GM12878 (cell line): ENCODE measurements at regions not wholly inside any gene's neighbourhood (a gene's known extent, or its start where the extent isn't known, plus 50 kb on each side); places are given as distances from the start of the nearest gene placed in this dataset.

Source experiments
- ATAC-seq: fragments of 200-7000 bp; cut with Tn5 transposase; 3 replicates; pipeline ENCODE4 v1.9.1; 2020; ENCODE audit warnings: mild to moderate bottlenecking, moderate library complexity
- BruUV-seq: library from RNA; stranded (reverse); fragments of 400-500 nt; replicated peaks from 2 replicates; lab custom pipeline; 2021; lab: Mats Ljungman, UMichigan
- CTCF ChIA-PET: fragments of 300-600 bp; sonication (Branson Sonifier 250); formaldehyde crosslinking; extraction: SDS; loops from one replicate; lab custom pipeline; 2021; ENCODE audit warnings: inconsistent platforms; lab: Yijun Ruan, JAX
- POLR2A ChIA-PET: fragments of 350-600 bp; formaldehyde crosslinking; extraction: SDS; loops from one replicate; lab custom pipeline; 2021; ENCODE audit warnings: inconsistent platforms; lab: Charles Lee
- RAD21 ChIA-PET: fragments of 300-600 bp; sonication (Branson Sonifier 250); formaldehyde crosslinking; loops from one replicate; lab custom pipeline; 2023; ENCODE audit warnings: antibody characterized with exemption; ENCODE audit not compliant: unreplicated experiment; lab: Charles Lee
- SMC1A ChIA-PET: fragments of 300-600 bp; sonication (Branson Sonifier 250); formaldehyde crosslinking; loops from one replicate; lab custom pipeline; 2023; ENCODE audit not compliant: unreplicated experiment, uncharacterized antibody; lab: Charles Lee
- DNase-seq: peaks from one replicate; pipeline ENCODE4 v3.0.0-alpha.2; 2011; ENCODE audit warnings: low read depth, low spot score
- FAIRE-seq: peaks from 3 replicates; lab custom pipeline; 2011; peaks lifted over from hg19 to GRCh38; lab: Jason Lieb, UNC
- H2AFZ ChIP-seq: 2 replicates; pipeline ENCODE4 v1.6.0; 2011; ENCODE audit warnings: low read depth, low read length, control low read depth; ENCODE audit not compliant: control insufficient read depth
- H3K27ac ChIP-seq: 2 replicates; pipeline ENCODE4 v1.5.1; 2011; ENCODE audit warnings: control low read depth; ENCODE audit not compliant: control insufficient read depth, insufficient read depth
- H3K27me3 ChIP-seq, 2 experiments: replicated peaks in 1 of 2; 2 replicates each; pipeline versions ENCODE4 v1.6.0 to v1.6.1; 2011; ENCODE audit warnings: low read length in 1 of 2; ENCODE audit not compliant: control insufficient read depth in 2 of 2, insufficient read depth in 2 of 2
- H3K36me3 ChIP-seq, 2 experiments: 2 replicates each; pipeline ENCODE4 v1.5.1; 2011; ENCODE audit warnings: low read length in 1 of 2; ENCODE audit not compliant: control insufficient read depth in 2 of 2, insufficient read depth in 2 of 2
- H3K4me1 ChIP-seq: 2 replicates; pipeline ENCODE4 v1.6.1; 2011; ENCODE audit warnings: mild to moderate bottlenecking, low read length, moderate library complexity, mixed read lengths; ENCODE audit not compliant: control insufficient read depth, insufficient read depth
- H3K4me2 ChIP-seq: 2 replicates; pipeline ENCODE4 v1.6.0; 2011; ENCODE audit warnings: control low read depth; ENCODE audit not compliant: control insufficient read depth, insufficient read depth
- H3K4me3 ChIP-seq: fragments of 200-600 bp; sonication (generic); 2 replicates; pipeline ENCODE4 v1.5.1; 2016
- H3K79me2 ChIP-seq: 2 replicates; pipeline ENCODE4 v1.6.0; 2011; ENCODE audit warnings: low read length; ENCODE audit not compliant: control insufficient read depth, insufficient read depth
- H3K9ac ChIP-seq: 2 replicates; pipeline ENCODE4 v1.8.0; 2011; ENCODE audit warnings: low read length, control low read depth, mixed read lengths; ENCODE audit not compliant: control insufficient read depth, insufficient read depth
- H3K9me3 ChIP-seq: replicated peaks from 3 replicates; pipeline ENCODE4 v1.5.1; 2011; ENCODE audit warnings: mild to moderate bottlenecking, low read length; ENCODE audit not compliant: control insufficient read depth, insufficient read depth
- H4K20me1 ChIP-seq: 2 replicates; pipeline ENCODE4 v1.6.0; 2011; ENCODE audit not compliant: control insufficient read depth, insufficient read depth
- CHD2 ChIP-seq: IDR thresholded peaks from 2 replicates; pipeline ENCODE4 v1.6.1; 2011; ENCODE audit warnings: low read depth, low read length, improper control_type of control experiment, borderline replicate concordance
- E2F8 ChIP-seq: fragments of 450-650 bp; IDR thresholded peaks from 2 replicates; pipeline ENCODE4 v1.6.1; 2018; ENCODE audit warnings: mild to moderate bottlenecking, low read depth, moderate library complexity; ENCODE audit not compliant: partially characterized antibody
- IKZF1 ChIP-seq: fragments of 450-650 bp; conservative IDR thresholded peaks from 2 replicates; pipeline ENCODE4 v1.6.1; 2017; ENCODE audit warnings: antibody characterized with exemption, mild to moderate bottlenecking
- JUND ChIP-seq: IDR thresholded peaks from 2 replicates; pipeline ENCODE4 v1.6.1; 2012; ENCODE audit warnings: low read depth, mild to moderate bottlenecking, low read length, improper control_type of control experiment, moderate library complexity
- NBN ChIP-seq: fragments of 450-650 bp; IDR thresholded peaks from 2 replicates; pipeline ENCODE4 v1.6.1; 2016
- NFYA ChIP-seq: IDR thresholded peaks from 2 replicates; pipeline ENCODE4 v1.6.1; 2011; ENCODE audit warnings: low read depth, mild to moderate bottlenecking, low read length, improper control_type of control experiment, borderline replicate concordance
- NR2C1 ChIP-seq: fragments of 450-650 bp; IDR thresholded peaks from 2 replicates; pipeline ENCODE4 v1.6.1; 2017; ENCODE audit warnings: antibody characterized with exemption, mild to moderate bottlenecking, moderate library complexity
- NR2C2 ChIP-seq: IDR thresholded peaks from 2 replicates; pipeline ENCODE4 v1.6.1; 2011; ENCODE audit warnings: borderline replicate concordance, low read depth; ENCODE audit not compliant: control insufficient read depth, insufficient read length
- NR2F1 ChIP-seq: fragments of 450-650 bp; conservative IDR thresholded peaks from 2 replicates; pipeline ENCODE4 v1.6.1; 2017; ENCODE audit warnings: mild to moderate bottlenecking
- RAD51 ChIP-seq: fragments of 450-650 bp; IDR thresholded peaks from 2 replicates; pipeline ENCODE4 v1.6.1; 2016; ENCODE audit warnings: moderate library complexity, mild to moderate bottlenecking, inconsistent platforms
- RELA ChIP-seq: fragments of 450-650 bp; IDR thresholded peaks from 2 replicates; pipeline ENCODE4 v1.8.0; 2014; ENCODE audit warnings: borderline replicate concordance; ENCODE audit not compliant: partially characterized antibody
- SMC3 ChIP-seq: IDR thresholded peaks from 2 replicates; pipeline ENCODE4 v1.6.1; 2011; ENCODE audit warnings: low read length, improper control_type of control experiment, borderline replicate concordance
- SRF ChIP-seq, 2 experiments: IDR thresholded peaks; 2 replicates each; pipeline ENCODE4 v1.6.1; 2011; ENCODE audit warnings: low read depth in 2 of 2, low read length in 2 of 2, mild to moderate bottlenecking in 1 of 2, moderate library complexity in 1 of 2
- ZBED1 ChIP-seq: IDR thresholded peaks from 2 replicates; pipeline ENCODE4 v1.6.1; 2016; ENCODE audit warnings: borderline replicate concordance
- ZBTB40 ChIP-seq: fragments of 450-650 bp; IDR thresholded peaks from 2 replicates; pipeline ENCODE4 v1.6.1; 2016; ENCODE audit warnings: mild to moderate bottlenecking, moderate library complexity, borderline replicate concordance
- WGBS: methylation state at CpG from one replicate; pipeline ENCODE4 v1.1.6; 2016; ENCODE audit warnings: low lambda C conversion rate; ENCODE audit not compliant: insufficient replicate concordance, insufficient coverage; ENCODE audit errors: missing lambda C conversion rate; 5-methylcytosine and 5-hydroxymethylcytosine counted together
- in situ Hi-C: fragments of 300-500 bp; cut with MboI; formaldehyde crosslinking; loops from 9 replicates; pipeline ENCODE4 v1.14.3; 2018; ENCODE audit warnings: mixed read lengths
- intact Hi-C: fragments of 100-400 bp; cut with micrococcal nuclease; formaldehyde crosslinking; loops from one replicate; pipeline ENCODE4 v1.14.2; 2022; ENCODE audit not compliant: unreplicated experiment
- TF ChIP-seq, protein P1 (sequence below): fragments of 450-650 bp; IDR thresholded peaks from 2 replicates; pipeline ENCODE4 v1.6.1; 2017; ENCODE audit warnings: mild to moderate bottlenecking, moderate library complexity

DNA sequence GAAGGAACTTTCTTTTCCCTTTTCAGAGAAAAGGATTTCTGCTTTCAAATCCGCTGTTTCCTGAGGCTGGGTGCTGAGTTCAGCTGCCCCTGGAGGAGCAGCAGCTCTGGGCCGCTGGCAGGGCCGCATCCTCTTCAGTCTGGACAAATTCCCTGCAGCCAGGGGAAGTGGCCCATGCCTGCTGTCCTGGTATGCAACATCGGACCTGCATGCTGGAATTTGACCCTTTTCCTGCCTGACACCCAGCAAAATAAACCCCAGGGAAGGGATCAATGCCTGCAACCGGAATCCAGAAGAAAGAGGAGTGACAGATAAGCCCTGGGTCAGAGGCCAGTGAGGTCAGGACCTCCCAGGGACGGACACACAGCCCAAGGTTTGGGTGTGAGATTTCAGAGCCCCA, 54.1 kb upstream of the LINC01488 start:
- CTCF ChIA-PET: no interaction called here
- H3K36me3 ChIP-seq: no peaks in the 10 kb centered on the region
- peaks cover 3% of the 10 kb centered on the region; the same call in 1 of the 3 replicates for H3K9me3 ChIP-seq
- SMC1A ChIA-PET: no interaction called here
- H3K4me2 ChIP-seq: no peak overlapping the region
- FAIRE-seq: no peak
- no peak overlapping the region for H3K4me3 ChIP-seq
- H3K4me1 ChIP-seq: no peaks in the 10 kb centered on the region
- H3K27me3 ChIP-seq: no peaks in the 10 kb centered on the region
- no peaks in the 10 kb centered on the region for H3K79me2 ChIP-seq
- ATAC-seq: no peak
- in situ Hi-C loops: no loop called here
- no peak overlapping the region for H3K27ac ChIP-seq
- H2AFZ ChIP-seq: no peak overlapping the region
- WGBS: 15% methylated on average over 6 of the region's 6 CpGs
- POLR2A ChIA-PET: no interaction called here
- H4K20me1 ChIP-seq: no peaks in the 10 kb centered on the region
- no TSS peak for BruUV-seq
- no peak overlapping the region for H3K9ac ChIP-seq
- RAD21 ChIA-PET: no interaction called here
- no peak for DNase-seq
- intact Hi-C loops: no loop called here
- TF ChIP-seq SRF (IDR thresholded peaks at IDR 0.05; ENCODE audit: low read depth in 2 of 2, low read length in 2 of 2) (no peak), ZBTB40 (no peak), JUND (no peak), RELA (no peak), CHD2 (no peak), NR2C2 (no peak), RAD51 (no peak), NR2F1 (no peak), NFYA (no peak), NR2C1 (no peak), SMC3 (no peak), ZBED1 (no peak), NBN (no peak), E2F8 (no peak), IKZF1 (no peak)
- TF ChIP-seq, protein P1, sequence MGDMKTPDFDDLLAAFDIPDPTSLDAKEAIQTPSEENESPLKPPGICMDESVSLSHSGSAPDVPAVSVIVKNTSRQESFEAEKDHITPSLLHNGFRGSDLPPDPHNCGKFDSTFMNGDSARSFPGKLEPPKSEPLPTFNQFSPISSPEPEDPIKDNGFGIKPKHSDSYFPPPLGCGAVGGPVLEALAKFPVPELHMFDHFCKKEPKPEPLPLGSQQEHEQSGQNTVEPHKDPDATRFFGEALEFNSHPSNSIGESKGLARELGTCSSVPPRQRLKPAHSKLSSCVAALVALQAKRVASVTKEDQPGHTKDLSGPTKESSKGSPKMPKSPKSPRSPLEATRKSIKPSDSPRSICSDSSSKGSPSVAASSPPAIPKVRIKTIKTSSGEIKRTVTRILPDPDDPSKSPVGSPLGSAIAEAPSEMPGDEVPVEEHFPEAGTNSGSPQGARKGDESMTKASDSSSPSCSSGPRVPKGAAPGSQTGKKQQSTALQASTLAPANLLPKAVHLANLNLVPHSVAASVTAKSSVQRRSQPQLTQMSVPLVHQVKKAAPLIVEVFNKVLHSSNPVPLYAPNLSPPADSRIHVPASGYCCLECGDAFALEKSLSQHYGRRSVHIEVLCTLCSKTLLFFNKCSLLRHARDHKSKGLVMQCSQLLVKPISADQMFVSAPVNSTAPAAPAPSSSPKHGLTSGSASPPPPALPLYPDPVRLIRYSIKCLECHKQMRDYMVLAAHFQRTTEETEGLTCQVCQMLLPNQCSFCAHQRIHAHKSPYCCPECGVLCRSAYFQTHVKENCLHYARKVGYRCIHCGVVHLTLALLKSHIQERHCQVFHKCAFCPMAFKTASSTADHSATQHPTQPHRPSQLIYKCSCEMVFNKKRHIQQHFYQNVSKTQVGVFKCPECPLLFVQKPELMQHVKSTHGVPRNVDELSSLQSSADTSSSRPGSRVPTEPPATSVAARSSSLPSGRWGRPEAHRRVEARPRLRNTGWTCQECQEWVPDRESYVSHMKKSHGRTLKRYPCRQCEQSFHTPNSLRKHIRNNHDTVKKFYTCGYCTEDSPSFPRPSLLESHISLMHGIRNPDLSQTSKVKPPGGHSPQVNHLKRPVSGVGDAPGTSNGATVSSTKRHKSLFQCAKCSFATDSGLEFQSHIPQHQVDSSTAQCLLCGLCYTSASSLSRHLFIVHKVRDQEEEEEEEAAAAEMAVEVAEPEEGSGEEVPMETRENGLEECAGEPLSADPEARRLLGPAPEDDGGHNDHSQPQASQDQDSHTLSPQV: no peak
